Effector memory CD4-positive, alpha-beta T cell (primary cell): ENCODE measurements at regions not wholly inside any gene's neighbourhood (a gene's known extent, or its start where the extent isn't known, plus 50 kb on each side); places are given as distances from the start of the nearest gene placed in this dataset.
"Not testable (repeated sequence)": the region's sequence is repeated elsewhere in the genome, so short reads cannot be mapped to it uniquely, and the experiment has no call there.

Source experiments
- DNase-seq, 3 donors: peaks; one replicate each; pipeline ENCODE4 v3.0.0-alpha.2; 2020
- H3K27ac ChIP-seq: 2 replicates; pipeline ENCODE4 v1.7.0; 2013; ENCODE audit warnings: mild to moderate bottlenecking, low read length, moderate library complexity; ENCODE audit not compliant: insufficient read depth, poor library complexity, severe bottlenecking
- H3K27me3 ChIP-seq: replicated peaks from 2 replicates; pipeline ENCODE4 v1.7.0; 2013; ENCODE audit warnings: mild to moderate bottlenecking, low read length; ENCODE audit not compliant: insufficient read depth, control insufficient read depth, poor library complexity, severe bottlenecking
- H3K36me3 ChIP-seq: 2 replicates; pipeline ENCODE4 v1.7.0; 2013; ENCODE audit warnings: mild to moderate bottlenecking, low read length, moderate library complexity; ENCODE audit not compliant: control insufficient read depth, insufficient read depth
- H3K4me1 ChIP-seq: 2 replicates; pipeline ENCODE4 v1.7.0; 2013; ENCODE audit warnings: low read length, mild to moderate bottlenecking; ENCODE audit not compliant: control insufficient read depth, insufficient read depth, poor library complexity, severe bottlenecking
- H3K4me3 ChIP-seq: 2 replicates; pipeline ENCODE4 v1.7.0; 2013; ENCODE audit warnings: low read length, low read depth, mild to moderate bottlenecking; ENCODE audit not compliant: insufficient read depth, poor library complexity, severe bottlenecking
- H3K9me3 ChIP-seq: 2 replicates; pipeline ENCODE4 v1.7.0; 2013; ENCODE audit warnings: mild to moderate bottlenecking, low read length, moderate library complexity; ENCODE audit not compliant: control insufficient read depth

DNA sequence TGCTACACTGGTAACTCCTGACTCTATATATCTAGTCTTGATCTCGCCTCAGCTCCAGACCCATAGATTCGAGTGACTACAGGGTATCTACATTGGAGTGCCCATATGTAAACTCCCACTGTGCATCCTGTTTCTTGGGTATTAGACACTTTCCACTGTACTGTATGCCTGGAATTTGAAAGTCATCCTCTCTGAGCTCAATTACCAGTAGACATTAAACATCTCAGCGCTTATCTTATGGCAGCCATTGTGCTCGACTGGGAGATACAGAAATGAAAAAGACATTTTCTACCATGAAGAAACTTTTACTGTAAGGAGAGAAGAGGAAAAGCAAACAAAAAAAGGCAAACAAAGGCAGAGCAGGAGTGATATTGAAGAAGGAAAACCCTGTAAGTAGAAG is 151.9 kb upstream of the JADE1 start:
- DNase-seq = no peak
- Histone ChIP-seq H3K27me3 (no peaks in the 10 kb centered on the region), H3K9me3 (no peaks in the 10 kb centered on the region), H3K27ac (no peak overlapping the region), H3K4me3 (no peak overlapping the region), H3K4me1 (no peaks in the 10 kb centered on the region), H3K36me3 (no peaks in the 10 kb centered on the region)

DNA sequence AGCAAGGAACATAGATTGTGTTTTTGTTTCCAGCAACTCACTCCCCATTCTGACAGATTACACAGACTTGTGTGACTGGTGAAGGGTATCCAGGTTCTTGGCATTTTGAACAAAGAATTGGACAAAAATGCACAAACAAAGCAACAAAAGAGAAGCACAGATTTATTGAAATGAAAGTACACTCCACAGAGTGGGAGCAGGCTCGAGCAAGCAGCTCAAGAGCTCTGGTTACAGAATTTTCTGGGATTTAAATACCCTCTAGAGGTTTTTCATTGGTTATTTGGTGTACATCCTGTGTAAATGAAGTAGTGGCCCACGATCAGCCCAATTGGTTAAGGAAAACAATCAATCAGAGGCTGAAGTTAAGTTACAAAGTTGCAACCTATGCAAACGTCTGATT is 155.0 kb upstream of the JADE1 start:
- Histone ChIP-seq H3K27ac (no peak overlapping the region), H3K4me3 (no peak overlapping the region), H3K27me3 (no peaks in the 10 kb centered on the region), H3K9me3 (no peaks in the 10 kb centered on the region), H3K36me3 (no peaks in the 10 kb centered on the region), H3K4me1 (no peaks in the 10 kb centered on the region)
- DNase-seq = no peak

DNA sequence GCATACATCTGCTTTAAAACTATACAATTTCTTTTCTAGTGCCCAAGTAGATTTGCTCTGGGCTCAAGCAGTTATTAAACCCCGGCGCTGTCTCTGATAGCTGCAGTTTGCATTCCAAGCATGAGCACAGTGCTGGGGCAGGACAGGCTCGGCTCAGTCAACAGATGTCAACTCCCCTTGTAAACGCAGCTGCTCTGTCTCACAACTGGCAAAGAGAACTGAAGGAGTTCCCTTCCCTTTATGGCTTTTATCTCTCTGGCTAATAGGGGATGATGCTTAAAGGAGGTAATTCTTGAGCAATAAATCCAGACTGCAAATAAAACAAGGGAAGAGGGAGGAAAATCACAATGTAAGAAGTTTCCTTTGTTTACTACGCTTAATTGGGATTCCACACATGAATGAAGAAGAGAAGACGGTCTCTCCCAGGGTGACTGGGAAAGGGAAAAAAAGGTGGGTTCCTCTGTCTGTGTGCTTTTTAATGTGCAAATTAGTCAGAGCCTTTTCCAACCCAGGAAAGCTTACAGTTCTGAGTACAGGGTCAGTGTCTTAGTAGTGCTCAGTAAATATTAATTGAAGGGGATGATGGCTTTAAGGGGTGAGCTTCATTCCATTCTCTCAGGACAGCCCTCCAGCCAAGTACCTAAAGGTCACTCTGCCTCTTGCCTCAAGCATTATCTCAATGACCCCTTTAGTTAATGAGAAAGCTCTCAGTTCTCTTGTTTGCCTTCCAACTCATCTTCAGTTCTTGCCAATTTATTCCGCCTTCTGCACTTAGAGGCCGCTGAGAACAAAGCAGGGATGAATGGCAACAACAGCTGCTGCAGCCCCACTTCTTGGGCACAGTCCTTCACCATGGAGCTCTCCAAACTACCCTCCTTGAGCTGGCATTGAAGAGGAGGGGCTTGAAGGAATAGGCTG is 155.7 kb upstream of the JADE1 start:
- no peaks in the 10 kb centered on the region for H3K9me3 ChIP-seq
- H3K27me3 ChIP-seq = no peaks in the 10 kb centered on the region
- DNase-seq = no peak
- H3K4me3 ChIP-seq = no peak overlapping the region
- no peaks in the 10 kb centered on the region for H3K36me3 ChIP-seq
- no peaks in the 10 kb centered on the region for H3K4me1 ChIP-seq
- no peak overlapping the region for H3K27ac ChIP-seq

DNA sequence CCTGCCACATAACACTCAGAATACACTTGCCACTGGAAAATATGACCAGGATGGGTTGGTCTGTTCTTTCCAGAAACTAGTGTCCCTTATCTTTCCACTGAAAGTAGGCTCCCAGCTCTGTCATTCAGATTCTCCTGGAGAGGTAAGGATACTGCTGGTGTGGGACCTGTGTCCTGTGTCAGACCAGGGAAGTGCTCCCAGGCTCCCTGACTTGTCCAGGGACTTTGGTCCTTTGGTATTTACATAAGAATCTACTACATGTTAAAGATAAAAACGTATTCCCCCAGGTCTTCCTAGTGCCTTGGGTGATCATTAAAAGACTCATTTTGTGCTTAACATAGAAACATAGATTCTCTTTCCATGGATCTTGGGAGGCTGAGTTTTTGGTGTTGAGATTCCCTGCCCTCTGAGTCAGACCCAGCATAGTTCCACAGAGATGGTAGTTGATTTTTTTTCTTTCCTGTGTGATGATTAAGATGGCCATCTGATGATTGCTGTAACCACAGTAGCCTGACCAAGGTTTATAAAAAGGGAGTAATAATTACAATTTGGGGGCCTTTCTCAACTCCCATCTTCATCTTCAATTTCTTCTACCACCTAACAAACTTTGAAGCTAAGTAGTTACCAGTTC is 159.8 kb upstream of the JADE1 start:
- no peak for DNase-seq
- no peaks in the 10 kb centered on the region for H3K9me3 ChIP-seq

DNA sequence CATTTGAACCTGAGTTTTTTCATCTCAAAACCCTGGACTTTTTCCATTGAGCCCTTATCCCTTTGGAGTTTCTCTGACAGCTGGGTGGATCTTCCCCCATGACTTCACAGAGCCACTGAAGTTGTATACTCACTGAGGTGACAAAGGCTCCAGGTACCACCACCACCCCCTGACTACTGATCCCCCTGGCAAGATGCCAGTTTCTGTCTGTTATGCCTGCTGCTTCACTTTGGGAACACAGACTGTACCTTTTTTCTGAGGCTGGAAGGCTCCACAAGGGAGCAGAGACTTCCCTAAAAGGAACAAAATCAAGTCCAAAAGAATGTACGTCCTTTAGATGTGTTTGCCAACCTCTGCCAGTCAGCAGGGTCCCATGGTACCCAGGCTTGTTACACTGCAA is 160.3 kb upstream of the JADE1 start:
- Histone ChIP-seq H3K4me1 (no peaks in the 10 kb centered on the region), H3K9me3 (no peaks in the 10 kb centered on the region), H3K27me3 (no peaks in the 10 kb centered on the region), H3K36me3 (no peaks in the 10 kb centered on the region), H3K4me3 (no peak overlapping the region), H3K27ac (no peak overlapping the region)
- no peak for DNase-seq

More for the DNA sequence above, 159.8 kb upstream of the JADE1 start:
- no peaks in the 10 kb centered on the region for H3K4me1 ChIP-seq
- no peak overlapping the region for H3K27ac ChIP-seq
- H3K27me3 ChIP-seq = no peaks in the 10 kb centered on the region
- H3K36me3 ChIP-seq = no peaks in the 10 kb centered on the region
- H3K4me3 ChIP-seq = no peak overlapping the region

DNA sequence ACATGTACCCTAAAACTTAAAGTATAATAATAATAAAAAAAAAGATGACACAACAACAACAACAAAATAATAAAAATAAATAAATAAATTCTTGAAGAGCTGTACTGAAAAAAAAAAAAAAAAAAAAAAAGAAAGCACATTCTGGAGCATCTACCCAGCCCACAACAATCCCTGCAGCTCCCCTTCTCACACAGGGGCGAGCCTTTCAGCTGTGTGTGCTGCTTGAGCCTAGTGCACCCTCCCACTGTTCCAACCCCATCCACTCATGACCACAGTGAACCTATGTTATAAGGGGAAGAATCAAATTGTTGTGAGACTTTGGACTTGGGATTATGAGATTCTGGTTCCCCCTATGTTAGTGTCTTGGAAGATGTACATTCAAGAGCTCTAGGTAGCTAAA is 161.5 kb upstream of the JADE1 start:
- DNase-seq = no peak
- H3K4me3 ChIP-seq = no peak overlapping the region
- no peaks in the 10 kb centered on the region for H3K27me3 ChIP-seq
- H3K9me3 ChIP-seq = no peaks in the 10 kb centered on the region
- no peaks in the 10 kb centered on the region for H3K4me1 ChIP-seq
- H3K27ac ChIP-seq = no peak overlapping the region
- H3K36me3 ChIP-seq = no peaks in the 10 kb centered on the region

DNA sequence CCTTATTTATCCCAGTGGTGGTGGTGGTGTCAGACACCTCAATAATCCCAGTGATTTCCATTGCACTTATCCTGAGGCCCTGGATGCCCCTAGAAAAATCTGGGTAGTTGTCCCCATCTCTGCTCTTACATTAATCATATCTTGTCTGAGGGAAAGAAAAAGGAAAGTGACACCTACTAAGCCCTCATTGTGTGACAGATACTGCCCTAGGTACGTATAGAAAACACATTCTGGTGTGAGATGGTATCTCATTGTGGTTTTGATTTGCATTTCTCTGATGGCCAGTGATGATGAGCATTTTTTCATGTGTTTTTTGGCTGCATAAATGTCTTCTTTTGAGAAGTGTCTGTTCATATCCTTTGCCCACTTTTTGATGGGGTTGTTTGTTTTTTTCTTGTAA is 162.6 kb upstream of the JADE1 start:
- H3K36me3 ChIP-seq, H3K4me3 ChIP-seq, H3K4me1 ChIP-seq, H3K27ac ChIP-seq, H3K27me3 ChIP-seq, DNase-seq, H3K9me3 ChIP-seq: not testable (repeated sequence)

DNA sequence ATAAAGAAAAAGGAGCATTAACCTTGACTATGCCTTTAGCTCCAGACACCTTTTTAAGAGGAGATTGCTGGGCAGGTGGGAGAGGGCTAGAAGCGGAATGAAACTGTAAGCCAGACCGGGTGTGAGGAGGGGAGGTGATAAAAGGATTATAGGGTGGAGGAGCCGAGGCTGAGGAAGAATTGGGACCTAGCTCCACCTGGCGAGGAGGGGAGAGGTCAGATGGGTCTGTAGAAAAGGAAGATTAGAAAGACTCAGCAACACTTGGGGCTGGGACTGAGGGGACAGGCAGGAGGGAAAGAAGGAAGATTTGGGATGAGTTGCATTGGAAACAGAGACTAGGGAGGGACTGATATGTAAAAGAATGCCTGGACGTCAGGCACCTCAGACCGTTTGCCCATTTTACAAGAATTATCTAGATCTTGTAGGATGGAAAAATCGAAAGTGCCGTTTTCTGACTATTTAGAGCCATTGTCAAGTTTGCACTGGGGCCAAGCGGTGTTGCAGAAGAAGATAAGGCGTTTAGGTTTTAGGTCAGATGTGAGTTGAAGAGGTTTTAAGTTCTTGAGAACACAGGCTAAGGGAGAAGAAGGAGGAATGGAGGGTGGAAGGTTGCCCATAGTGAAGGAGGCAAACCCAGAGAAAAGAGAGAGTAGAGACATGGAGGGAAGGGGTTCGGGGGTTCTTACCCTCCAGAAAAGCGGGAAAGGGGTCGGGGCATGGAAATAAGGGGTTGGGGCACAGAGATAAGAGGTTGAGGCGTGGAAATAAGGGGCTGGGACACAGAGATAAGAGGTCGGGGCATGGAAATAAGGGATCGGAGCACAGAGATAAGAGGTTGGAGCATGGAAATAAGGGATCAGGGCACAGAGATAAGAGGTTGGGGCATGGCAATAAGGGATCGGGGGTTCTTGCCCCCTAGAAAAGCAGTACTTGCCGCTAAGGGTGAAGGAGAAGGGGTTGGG is 164.5 kb upstream of the JADE1 start:
- H3K27ac ChIP-seq = not testable (repeated sequence)

DNA sequence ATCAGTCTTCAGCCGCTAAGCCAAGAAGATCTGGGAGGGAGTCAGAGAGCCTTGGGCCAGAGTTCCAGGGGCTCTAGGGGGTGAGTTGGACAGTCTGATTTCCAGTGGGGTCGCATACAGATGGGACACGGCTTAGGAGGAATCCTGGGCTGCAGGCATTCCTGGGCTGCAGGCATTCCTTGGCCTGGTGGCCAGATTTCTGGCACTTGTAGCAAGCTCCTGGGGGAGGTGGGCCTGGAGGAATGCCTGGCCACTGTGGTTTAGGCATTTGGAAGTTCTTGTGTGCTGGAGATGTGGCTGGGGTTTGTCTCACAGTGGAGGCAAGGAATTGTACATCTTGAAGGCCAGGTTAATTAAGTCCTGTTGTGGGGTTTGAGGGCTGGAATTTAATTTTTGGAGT is 165.4 kb upstream of the JADE1 start:
- not testable (repeated sequence) for H3K4me1 ChIP-seq, H3K27ac ChIP-seq, H3K4me3 ChIP-seq, H3K27me3 ChIP-seq, H3K36me3 ChIP-seq, DNase-seq, H3K9me3 ChIP-seq

More for the DNA sequence above, 164.5 kb upstream of the JADE1 start:
- not testable (repeated sequence) for H3K4me1 ChIP-seq, H3K4me3 ChIP-seq, H3K36me3 ChIP-seq, H3K27me3 ChIP-seq, DNase-seq, H3K9me3 ChIP-seq
